Loucy (cell line): ENCODE measurements at regions not wholly inside any gene's neighbourhood (a gene's known extent, or its start where the extent isn't known, plus 50 kb on each side); places are given as distances from the start of the nearest gene placed in this dataset.

Experiments
- H2AFZ ChIP-seq: fragments of 200-600 bp; sonication (generic); 2 replicates; pipeline ENCODE4 v1.6.0; 2016; ENCODE audit warnings: antibody characterized with exemption, mild to moderate bottlenecking, low read length, moderate library complexity
- H3F3A ChIP-seq: fragments of 200-600 bp; 2 replicates; pipeline ENCODE4 v1.6.0; 2016; ENCODE audit warnings: antibody characterized with exemption, low read depth, mild to moderate bottlenecking
- H3K27me3 ChIP-seq: fragments of 200-600 bp; sonication (generic); 2 replicates; pipeline ENCODE4 v1.6.1; 2014; ENCODE audit warnings: low read length, mild to moderate bottlenecking; ENCODE audit not compliant: insufficient read depth, poor library complexity, severe bottlenecking
- H3K36me3 ChIP-seq: fragments of 200-600 bp; sonication (generic); 2 replicates; pipeline ENCODE4 v1.6.1; 2016; ENCODE audit warnings: low read length; ENCODE audit not compliant: insufficient read depth
- H3K4me1 ChIP-seq: fragments of 200-600 bp; sonication (generic); 2 replicates; pipeline ENCODE4 v1.5.1; 2014; ENCODE audit warnings: low read length, mild to moderate bottlenecking; ENCODE audit not compliant: insufficient read depth, poor library complexity, severe bottlenecking
- H3K4me2 ChIP-seq: fragments of 200-600 bp; sonication (generic); 2 replicates; pipeline ENCODE4 v1.6.0; 2014; ENCODE audit warnings: antibody characterized with exemption, low read length, low read depth, mild to moderate bottlenecking; ENCODE audit not compliant: poor library complexity, severe bottlenecking
- H3K4me3 ChIP-seq: fragments of 200-600 bp; sonication (generic); 2 replicates; pipeline ENCODE4 v1.5.1; 2014; ENCODE audit warnings: low read length, mild to moderate bottlenecking, mixed read lengths; ENCODE audit not compliant: poor library complexity, severe bottlenecking
- H3K79me2 ChIP-seq: fragments of 200-600 bp; sonication (generic); 2 replicates; pipeline ENCODE4 v1.6.1; 2014; ENCODE audit warnings: low read length; ENCODE audit not compliant: insufficient read depth
- H3K9ac ChIP-seq: fragments of 200-600 bp; sonication (generic); 2 replicates; pipeline ENCODE4 v1.6.0; 2014; ENCODE audit warnings: mild to moderate bottlenecking, low read depth, low read length, moderate library complexity; ENCODE audit not compliant: poor library complexity, severe bottlenecking
- H3K9me2 ChIP-seq: fragments of 200-600 bp; sonication (generic); replicated peaks from 2 replicates; pipeline ENCODE4 v1.6.1; 2016; ENCODE audit warnings: low read depth, low read length, mixed read lengths
- H3K9me3 ChIP-seq: fragments of 200-600 bp; sonication (generic); 2 replicates; pipeline ENCODE4 v1.6.1; 2014; ENCODE audit warnings: mild to moderate bottlenecking, antibody characterized with exemption, low read length, low read depth; ENCODE audit not compliant: insufficient read depth
- H4K20me1 ChIP-seq: fragments of 200-600 bp; sonication (generic); 2 replicates; pipeline ENCODE4 v1.6.0; 2014; ENCODE audit warnings: antibody characterized with exemption, low read length, mild to moderate bottlenecking; ENCODE audit not compliant: insufficient read depth, poor library complexity, severe bottlenecking
- EZH2phosphoT487 ChIP-seq: fragments of 200-600 bp; IDR thresholded peaks from 2 replicates; pipeline ENCODE4 v1.6.1; 2018; ENCODE audit warnings: antibody characterized with exemption, mild to moderate bottlenecking, moderate library complexity, borderline replicate concordance
- TF ChIP-seq, protein P1 (sequence below): fragments of 200-600 bp; sonication (generic); conservative IDR thresholded peaks from 2 replicates; pipeline ENCODE4 v1.5.1; 2014; ENCODE audit warnings: mild to moderate bottlenecking, antibody characterized with exemption, low read length

- Histone ChIP-seq H3K4me1 (no peaks in the 10 kb centered on the region), H4K20me1 (no peaks in the 10 kb centered on the region), H3K4me3 (no peak overlapping the region), H2AFZ (no peak overlapping the region), H3K9me3 (no peaks in the 10 kb centered on the region), H3K27me3 (no peaks in the 10 kb centered on the region), H3K9me2 (no peaks in the 10 kb centered on the region), H3F3A (no peaks in the 10 kb centered on the region), H3K4me2 (no peak overlapping the region), H3K36me3 (no peaks in the 10 kb centered on the region), H3K9ac (no peak overlapping the region), H3K79me2 (no peaks in the 10 kb centered on the region)
- TF ChIP-seq, protein P1, sequence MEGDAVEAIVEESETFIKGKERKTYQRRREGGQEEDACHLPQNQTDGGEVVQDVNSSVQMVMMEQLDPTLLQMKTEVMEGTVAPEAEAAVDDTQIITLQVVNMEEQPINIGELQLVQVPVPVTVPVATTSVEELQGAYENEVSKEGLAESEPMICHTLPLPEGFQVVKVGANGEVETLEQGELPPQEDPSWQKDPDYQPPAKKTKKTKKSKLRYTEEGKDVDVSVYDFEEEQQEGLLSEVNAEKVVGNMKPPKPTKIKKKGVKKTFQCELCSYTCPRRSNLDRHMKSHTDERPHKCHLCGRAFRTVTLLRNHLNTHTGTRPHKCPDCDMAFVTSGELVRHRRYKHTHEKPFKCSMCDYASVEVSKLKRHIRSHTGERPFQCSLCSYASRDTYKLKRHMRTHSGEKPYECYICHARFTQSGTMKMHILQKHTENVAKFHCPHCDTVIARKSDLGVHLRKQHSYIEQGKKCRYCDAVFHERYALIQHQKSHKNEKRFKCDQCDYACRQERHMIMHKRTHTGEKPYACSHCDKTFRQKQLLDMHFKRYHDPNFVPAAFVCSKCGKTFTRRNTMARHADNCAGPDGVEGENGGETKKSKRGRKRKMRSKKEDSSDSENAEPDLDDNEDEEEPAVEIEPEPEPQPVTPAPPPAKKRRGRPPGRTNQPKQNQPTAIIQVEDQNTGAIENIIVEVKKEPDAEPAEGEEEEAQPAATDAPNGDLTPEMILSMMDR: no peak
- TF ChIP-seq EZH2phosphoT487: no peak
These were observed 240.8 kb downstream of the MN1 start for GRCh38 chr22:27560781-27561180.

DNA sequence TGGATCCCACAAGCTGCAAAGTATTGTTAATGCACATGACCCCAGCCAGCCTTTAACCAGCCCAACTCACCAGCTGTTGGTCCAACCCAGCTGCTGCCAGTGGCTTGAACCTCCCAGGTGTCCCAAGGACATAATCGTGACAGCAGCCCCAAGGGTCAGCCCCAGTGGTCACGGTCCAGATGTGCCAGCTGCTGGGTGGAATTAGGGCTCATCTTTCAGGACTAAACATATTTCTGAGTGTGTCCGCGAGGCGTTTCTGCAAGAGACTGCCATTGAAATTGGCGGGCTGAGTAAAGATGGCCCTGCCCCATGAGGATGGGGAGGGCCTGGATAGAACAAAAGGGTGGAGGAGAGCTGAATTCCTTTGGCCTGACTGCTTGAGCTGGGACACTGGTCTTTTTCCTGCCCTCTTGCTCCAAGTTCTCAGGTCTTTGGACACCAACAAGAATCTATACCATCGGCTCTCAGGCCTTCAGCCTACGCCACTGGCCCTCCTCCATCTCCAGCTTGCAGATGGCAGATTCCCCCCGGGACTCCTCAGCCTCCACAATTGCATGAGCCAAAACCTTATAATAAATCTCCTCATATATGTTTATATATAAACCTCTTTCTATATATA lies 240.2 kb downstream of the MN1 start:
- no peaks in the 10 kb centered on the region for H3K36me3 ChIP-seq

DNA sequence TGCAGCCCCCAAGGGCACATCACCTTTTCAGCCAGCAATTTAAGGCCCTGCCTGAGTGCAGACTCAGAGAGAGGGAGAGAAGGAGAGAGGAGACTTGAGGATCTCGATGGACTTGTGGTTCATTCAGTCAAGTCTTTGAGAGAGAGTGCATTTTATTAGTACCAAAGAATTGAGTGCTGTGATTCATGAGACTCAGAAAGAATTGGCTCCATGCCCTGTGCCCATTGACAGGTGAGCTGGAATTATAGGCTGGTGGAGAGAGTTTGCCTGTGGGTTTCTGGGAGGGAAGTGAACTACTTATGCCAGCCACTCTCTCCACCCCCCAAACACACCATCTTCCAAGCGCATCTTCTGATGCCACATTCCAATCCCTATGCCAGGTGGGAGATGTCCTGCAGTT lies 236.8 kb downstream of the MN1 start:
- H3K79me2 ChIP-seq: no peaks in the 10 kb centered on the region
- H4K20me1 ChIP-seq: no peaks in the 10 kb centered on the region
- H3K9ac ChIP-seq: no peak overlapping the region
- H3K4me3 ChIP-seq: no peak overlapping the region
- H3K4me1 ChIP-seq: no peaks in the 10 kb centered on the region
- H3K9me2 ChIP-seq: no peaks in the 10 kb centered on the region
- H3K4me2 ChIP-seq: no peak overlapping the region
- H3K9me3 ChIP-seq: no peaks in the 10 kb centered on the region
- TF ChIP-seq EZH2phosphoT487: no peak
- TF ChIP-seq, protein P1: no peak
- H2AFZ ChIP-seq: no peak overlapping the region
- no peaks in the 10 kb centered on the region for H3K36me3 ChIP-seq
- no peaks in the 10 kb centered on the region for H3F3A ChIP-seq
- no peaks in the 10 kb centered on the region for H3K27me3 ChIP-seq

More for the DNA sequence above, 240.2 kb downstream of the MN1 start:
- H3F3A ChIP-seq: no peaks in the 10 kb centered on the region
- H3K4me3 ChIP-seq: no peak overlapping the region
- H3K79me2 ChIP-seq: no peaks in the 10 kb centered on the region
- no peaks in the 10 kb centered on the region for H3K9me3 ChIP-seq
- H2AFZ ChIP-seq: no peak overlapping the region
- no peak overlapping the region for H3K9ac ChIP-seq
- no peaks in the 10 kb centered on the region for H3K27me3 ChIP-seq
- no peak overlapping the region for H3K4me2 ChIP-seq
- no peaks in the 10 kb centered on the region for H3K4me1 ChIP-seq
- no peaks in the 10 kb centered on the region for H3K9me2 ChIP-seq
- TF ChIP-seq, protein P1: no peak
- no peak for TF ChIP-seq EZH2phosphoT487
- no peaks in the 10 kb centered on the region for H4K20me1 ChIP-seq
